HCT116 (cell line): ENCODE measurements at regions not wholly inside any gene's neighbourhood (a gene's known extent, or its start where the extent isn't known, plus 50 kb on each side); places are given as distances from the start of the nearest gene placed in this dataset.
"Not testable (repeated sequence)": the region's sequence is repeated elsewhere in the genome, so short reads cannot be mapped to it uniquely, and the experiment has no call there.

ENCODE experiments used
- ATAC-seq: fragments of 200-7000 bp; cut with Tn5 transposase; 2 replicates; pipeline ENCODE4 v1.9.1; 2020; ENCODE audit warnings: mild to moderate bottlenecking, moderate library complexity
- BruUV-seq: library from RNA; stranded (reverse); fragments of 400-500 nt; replicated peaks from 2 replicates; lab custom pipeline; 2021; lab: Mats Ljungman, UMichigan
- CTCF ChIA-PET: fragments of 300-600 bp; sonication (Branson Sonifier 250); formaldehyde crosslinking; loops from one replicate; lab custom pipeline; 2021; ENCODE audit warnings: antibody characterized with exemption; lab: Charles Lee
- POLR2A ChIA-PET: fragments of 300-600, 350-600 bp; sonication (Branson Sonifier 250); formaldehyde crosslinking; loops from one replicate; lab custom pipeline; 2021; ENCODE audit warnings: antibody characterized with exemption; lab: Charles Lee
- RAD21 ChIA-PET, 2 experiments: fragments of 300-600 bp; sonication (Branson Sonifier 250); formaldehyde crosslinking; loops; one replicate each; lab custom pipeline; 2023; ENCODE audit warnings: low total read pairs in 2 of 2; ENCODE audit not compliant: uncharacterized antibody in 2 of 2, unreplicated experiment in 2 of 2, low non-redundant PET in 1 of 2; lab: Charles Lee
- DNase-seq: peaks from one replicate; pipeline ENCODE4 v3.0.0-alpha.2; 2010; ENCODE audit warnings: low read depth, low spot score
- H2AFZ ChIP-seq: fragments of 200-600 bp; shearing (Covaris generic), sonication (generic); 2 replicates; pipeline ENCODE4 v1.6.1; 2017; ENCODE audit warnings: low read depth, mixed run types, mixed read lengths, antibody characterized with exemption, low read length; ENCODE audit not compliant: poor library complexity, severe bottlenecking
- H3K27ac ChIP-seq: 2 replicates; pipeline ENCODE4 v1.5.1; 2012; ENCODE audit warnings: low read depth, low read length
- H3K27me3 ChIP-seq: fragments of 200-600 bp; sonication (generic); 2 replicates; pipeline ENCODE4 v1.6.1; 2016; ENCODE audit warnings: mixed run types, low read length, mixed read lengths; ENCODE audit not compliant: insufficient read depth
- H3K36me3 ChIP-seq, 2 experiments: fragments of 200-500 bp in 1 of 2; fragments of 200-600 bp in 1 of 2; sonication (Bioruptor generic) in 1 of 2; sonication (generic) in 1 of 2; 2 replicates each; pipeline versions ENCODE4 v1.5.1 to v1.6.1; 2014 to 2016; ENCODE audit warnings: low read length in 2 of 2, inconsistent platforms in 1 of 2, mixed read lengths in 1 of 2, mixed run types in 1 of 2; ENCODE audit not compliant: insufficient read depth in 2 of 2, control insufficient read depth in 1 of 2
- H3K4me1 ChIP-seq, 2 experiments: fragments of 200-600 bp in 1 of 2; sonication (generic) in 1 of 2; 2 replicates each; pipeline versions ENCODE4 v1.5.1 to v1.6.1; 2012 to 2017; ENCODE audit warnings: low read length in 2 of 2, inconsistent platforms in 1 of 2, mild to moderate bottlenecking in 1 of 2, mixed read lengths in 1 of 2, mixed run types in 1 of 2, moderate library complexity in 1 of 2; ENCODE audit not compliant: insufficient read depth in 2 of 2, control insufficient read depth in 1 of 2
- H3K4me2 ChIP-seq: fragments of 200-600 bp; sonication (generic); 2 replicates; pipeline ENCODE4 v1.6.1; 2017; ENCODE audit warnings: mixed run types, low read length, mixed read lengths
- H3K4me3 ChIP-seq, 2 experiments: fragments of 200-600 bp in 1 of 2; sonication (generic) in 1 of 2; replicated peaks in 1 of 2; 2 replicates each; pipeline ENCODE4 v1.5.1; 2011 to 2016; ENCODE audit warnings: low read length in 2 of 2, control low read depth in 1 of 2, low read depth in 1 of 2, mild to moderate bottlenecking in 1 of 2, mixed read lengths in 1 of 2, mixed run types in 1 of 2
- H3K79me2 ChIP-seq: fragments of 200-600 bp; sonication (generic); 2 replicates; pipeline ENCODE4 v1.6.1; 2017; ENCODE audit warnings: mild to moderate bottlenecking, mixed run types, low read length, moderate library complexity, mixed read lengths; ENCODE audit not compliant: insufficient read depth
- H3K9ac ChIP-seq: fragments of 200-600 bp; sonication (generic); 2 replicates; pipeline ENCODE4 v1.6.1; 2016; ENCODE audit warnings: low read length, mixed read lengths
- H3K9me2 ChIP-seq: fragments of 200-600 bp; sonication (generic), shearing (Covaris generic); 2 replicates; pipeline ENCODE4 v1.6.1; 2017; ENCODE audit warnings: mixed run types, mild to moderate bottlenecking, moderate library complexity; ENCODE audit not compliant: insufficient read depth
- H3K9me3 ChIP-seq, 2 experiments: fragments of 200-500 bp in 1 of 2; fragments of 200-600 bp in 1 of 2; sonication (Bioruptor generic) in 1 of 2; sonication (generic) in 1 of 2; 2 replicates each; pipeline ENCODE4 v1.6.1; 2014 to 2017; ENCODE audit warnings: low read length in 2 of 2, mixed read lengths in 2 of 2, inconsistent platforms in 1 of 2, low read depth in 1 of 2, mild to moderate bottlenecking in 1 of 2, mixed run types in 1 of 2, moderate library complexity in 1 of 2; ENCODE audit not compliant: control insufficient read depth in 1 of 2, insufficient read depth in 1 of 2
- H4K20me1 ChIP-seq: fragments of 200-600 bp; sonication (generic), shearing (Covaris generic); 2 replicates; pipeline ENCODE4 v1.6.1; 2017; ENCODE audit warnings: mixed run types, mild to moderate bottlenecking, moderate library complexity; ENCODE audit not compliant: insufficient read depth
- SP1 ChIP-seq: IDR thresholded peaks from 2 replicates; pipeline ENCODE4 v1.6.1; 2012; ENCODE audit warnings: low read depth
- TCF7L2 ChIP-seq: IDR thresholded peaks from 2 replicates; pipeline ENCODE4 v1.7.0; 2011; ENCODE audit warnings: borderline replicate concordance, inconsistent platforms; ENCODE audit not compliant: insufficient read depth, insufficient read length; ENCODE audit errors: extremely low read depth
- ZNF274 ChIP-seq: fragments of 200-500 bp; sonication (Bioruptor generic); IDR thresholded peaks from 2 replicates; pipeline ENCODE4 v1.6.1; 2014; ENCODE audit warnings: mild to moderate bottlenecking, low read depth, low read length, inconsistent platforms
- intact Hi-C: fragments of 100-400 bp; cut with micrococcal nuclease; formaldehyde crosslinking; loops from 2 replicates; pipeline ENCODE4 v1.10.0; 2022
- TF ChIP-seq, protein P1 (sequence below): IDR thresholded peaks from 2 replicates; pipeline ENCODE4 v1.6.1; 2012
- TF ChIP-seq, protein P2 (sequence below), 3 experiments: fragments of 200-600 bp in 1 of 3; sonication (generic) in 1 of 3; IDR thresholded peaks in 2 of 3; conservative IDR thresholded peaks in 1 of 3; 2 replicates each; pipeline ENCODE4 v1.5.1; 2012 to 2017; ENCODE audit warnings: low read depth in 2 of 3, low read length in 2 of 3, antibody characterized with exemption in 1 of 3, borderline replicate concordance in 1 of 3, control low read depth in 1 of 3, mild to moderate bottlenecking in 1 of 3, mixed read lengths in 1 of 3, mixed run types in 1 of 3, moderate library complexity in 1 of 3; ENCODE audit not compliant: insufficient read depth in 1 of 3

DNA sequence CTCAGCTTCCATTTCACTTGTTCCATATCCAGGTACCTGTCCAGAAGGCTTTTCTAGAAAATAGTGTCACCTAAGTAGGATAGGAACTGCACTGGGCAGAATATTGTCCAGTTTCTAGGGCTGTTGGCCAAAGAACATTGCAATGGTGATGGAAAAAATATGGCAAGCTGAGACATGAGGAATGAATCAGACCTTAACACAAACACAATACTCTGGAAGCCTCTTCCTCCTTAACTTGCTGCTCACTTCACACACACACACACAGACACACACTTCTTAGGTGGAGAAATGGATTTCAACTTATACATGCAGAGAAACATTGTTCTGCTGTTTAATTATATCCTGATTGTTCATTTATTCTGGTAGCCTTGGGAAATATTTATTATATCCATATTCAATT lies 203.0 kb upstream of the RGS17 start:
- no peak for ATAC-seq
- H2AFZ ChIP-seq = no peak overlapping the region
- no peaks in the 10 kb centered on the region for H3K9me3 ChIP-seq
- no peaks in the 10 kb centered on the region; the same call in 1 of the 2 replicates for H3K27me3 ChIP-seq
- no peak for DNase-seq
- H3K9me2 ChIP-seq = no peaks in the 10 kb centered on the region
- no peak overlapping the region for H3K27ac ChIP-seq
- H3K4me1 ChIP-seq = no peaks in the 10 kb centered on the region
- no TSS peak for BruUV-seq
- intact Hi-C loops = no loop called here
- no peaks in the 10 kb centered on the region for H4K20me1 ChIP-seq
- TF ChIP-seq, protein P1, sequence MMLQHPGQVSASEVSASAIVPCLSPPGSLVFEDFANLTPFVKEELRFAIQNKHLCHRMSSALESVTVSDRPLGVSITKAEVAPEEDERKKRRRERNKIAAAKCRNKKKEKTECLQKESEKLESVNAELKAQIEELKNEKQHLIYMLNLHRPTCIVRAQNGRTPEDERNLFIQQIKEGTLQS = no peak
- TF ChIP-seq ZNF274 (no peak), TCF7L2 (no peak), SP1 (no peak)
- TF ChIP-seq, protein P2, sequence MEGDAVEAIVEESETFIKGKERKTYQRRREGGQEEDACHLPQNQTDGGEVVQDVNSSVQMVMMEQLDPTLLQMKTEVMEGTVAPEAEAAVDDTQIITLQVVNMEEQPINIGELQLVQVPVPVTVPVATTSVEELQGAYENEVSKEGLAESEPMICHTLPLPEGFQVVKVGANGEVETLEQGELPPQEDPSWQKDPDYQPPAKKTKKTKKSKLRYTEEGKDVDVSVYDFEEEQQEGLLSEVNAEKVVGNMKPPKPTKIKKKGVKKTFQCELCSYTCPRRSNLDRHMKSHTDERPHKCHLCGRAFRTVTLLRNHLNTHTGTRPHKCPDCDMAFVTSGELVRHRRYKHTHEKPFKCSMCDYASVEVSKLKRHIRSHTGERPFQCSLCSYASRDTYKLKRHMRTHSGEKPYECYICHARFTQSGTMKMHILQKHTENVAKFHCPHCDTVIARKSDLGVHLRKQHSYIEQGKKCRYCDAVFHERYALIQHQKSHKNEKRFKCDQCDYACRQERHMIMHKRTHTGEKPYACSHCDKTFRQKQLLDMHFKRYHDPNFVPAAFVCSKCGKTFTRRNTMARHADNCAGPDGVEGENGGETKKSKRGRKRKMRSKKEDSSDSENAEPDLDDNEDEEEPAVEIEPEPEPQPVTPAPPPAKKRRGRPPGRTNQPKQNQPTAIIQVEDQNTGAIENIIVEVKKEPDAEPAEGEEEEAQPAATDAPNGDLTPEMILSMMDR (IDR thresholded peaks at IDR 0.05 in 2 of 3, conservative IDR thresholded peaks at IDR 0.05 in 1 of 3; ENCODE audit: borderline replicate concordance in 1 of 3, insufficient read depth in 1 of 3, low read depth in 2 of 3, low read length in 2 of 3) = no peak
- TF ChIP-seq, all 23 proteins: peak for 0
- Histone ChIP-seq H3K36me3 (no peaks in the 10 kb centered on the region), H3K4me2 (no peak overlapping the region), H3K4me3 (no peak overlapping the region), H3K79me2 (no peaks in the 10 kb centered on the region), H3K9ac (no peak overlapping the region)
- CTCF ChIA-PET = no interaction called here
- RAD21 ChIA-PET = no interaction called here
- POLR2A ChIA-PET = no interaction called here

DNA sequence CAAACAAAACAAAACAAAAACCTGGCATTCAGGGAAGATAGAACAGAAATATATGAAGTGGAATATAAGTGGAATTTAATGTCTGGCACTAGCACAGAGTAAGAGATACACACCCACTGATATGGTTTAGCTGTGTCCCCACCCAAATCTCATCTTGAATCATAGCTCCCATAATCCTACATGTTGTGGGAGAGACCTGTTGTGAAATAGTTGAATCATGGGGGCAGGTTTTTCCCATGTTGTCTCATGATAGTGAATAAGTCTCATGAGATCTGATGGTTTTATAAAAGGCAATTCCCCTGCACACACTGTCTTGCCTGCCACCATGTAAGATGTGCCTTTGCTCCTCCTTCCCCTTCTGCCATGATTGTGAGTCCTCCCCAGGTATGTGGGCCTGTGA lies 200.1 kb upstream of the RGS17 start:
- POLR2A ChIA-PET, H4K20me1 ChIP-seq, H3K9me3 ChIP-seq, intact Hi-C loops, H3K4me3 ChIP-seq, CTCF ChIA-PET, H3K9me2 ChIP-seq, H3K4me1 ChIP-seq, H3K9ac ChIP-seq, DNase-seq, BruUV-seq, H3K4me2 ChIP-seq, H2AFZ ChIP-seq, RAD21 ChIA-PET, H3K27ac ChIP-seq, ATAC-seq, H3K27me3 ChIP-seq, H3K36me3 ChIP-seq, H3K79me2 ChIP-seq: not testable (repeated sequence)
